Jurkat, Clone E6-1 (cell line): ENCODE measurements at regions not wholly inside any gene's neighbourhood (a gene's known extent, or its start where the extent isn't known, plus 50 kb on each side); places are given as distances from the start of the nearest gene placed in this dataset.

Experiments used
- DNase-seq: peaks from one replicate; pipeline ENCODE4 v3.0.0-alpha.2; 2011; ENCODE audit warnings: low read depth, low spot score
- H3K4me3 ChIP-seq: 2 replicates; pipeline ENCODE4 v1.5.1; 2011; ENCODE audit warnings: mild to moderate bottlenecking, low read length, control low read depth, moderate library complexity

- no peak for DNase-seq
- no peak overlapping the region for H3K4me3 ChIP-seq
These were observed 50.0 kb upstream of the CLDN5 start for GRCh38 chr22:19574247-19574646.

GRCh38 chr22:19576460-19577421 is 52.5 kb upstream of the CLDN5 start:
- no peak overlapping the region for H3K4me3 ChIP-seq
- no peak for DNase-seq

- H3K4me3 ChIP-seq, result no peak overlapping the region
- DNase-seq, result no peak
These were observed 53.3 kb upstream of the CLDN5 start for GRCh38 chr22:19577422-19577966.

- H3K4me3 ChIP-seq, result no peak overlapping the region
- DNase-seq, result no peak
These were observed 54.2 kb upstream of the CLDN5 start for GRCh38 chr22:19578180-19579004.

- DNase-seq, result no peak
These were observed 55.1 kb upstream of the CLDN5 start for GRCh38 chr22:19579115-19579811.

GRCh38 chr22:19579880-19580279 is 55.7 kb upstream of the CLDN5 start:
- H3K4me3 ChIP-seq, result no peak overlapping the region
- peak; percentile 37 for DNase-seq

More at GRCh38 chr22:19579115-19579811, 55.1 kb upstream of the CLDN5 start:
- H3K4me3 ChIP-seq, result no peak overlapping the region

GRCh38 chr22:19580291-19580890 is 56.2 kb upstream of the CLDN5 start:
- no peak for DNase-seq
- H3K4me3 ChIP-seq, result no peak overlapping the region

- no peak for DNase-seq
- no peak overlapping the region for H3K4me3 ChIP-seq
These were observed 58.0 kb upstream of the CLDN5 start for GRCh38 chr22:19582033-19582693.

- no peak for DNase-seq
- no peak overlapping the region for H3K4me3 ChIP-seq
These were observed 62.9 kb upstream of the CLDN5 start for GRCh38 chr22:19586922-19587684.

- no peak for DNase-seq
- H3K4me3 ChIP-seq, result no peak overlapping the region
These were observed 66.5 kb upstream of the CLDN5 start for GRCh38 chr22:19590696-19591095.

GRCh38 chr22:19591568-19591967 is 67.4 kb upstream of the CLDN5 start:
- DNase-seq, result no peak
- H3K4me3 ChIP-seq, result no peak overlapping the region

GRCh38 chr22:19592464-19592863 is 68.3 kb upstream of the CLDN5 start:
- no peak overlapping the region for H3K4me3 ChIP-seq
- no peak for DNase-seq

- H3K4me3 ChIP-seq, result no peak overlapping the region
- no peak for DNase-seq
These were observed 69.9 kb upstream of the CLDN5 start for GRCh38 chr22:19593991-19594569.

- no peak overlapping the region for H3K4me3 ChIP-seq
- DNase-seq, result no peak
These were observed 71.3 kb upstream of the CLDN5 start for GRCh38 chr22:19595532-19595931.

- DNase-seq, result no peak
- no peak overlapping the region for H3K4me3 ChIP-seq
These were observed 72.6 kb upstream of the CLDN5 start for GRCh38 chr22:19596680-19597398.

GRCh38 chr22:19597399-19597735 is 73.2 kb upstream of the CLDN5 start:
- DNase-seq, result peak; percentile 83
- no peak overlapping the region for H3K4me3 ChIP-seq
